Activated CD4-positive, alpha-beta T cell treated with anti-CD3 and anti-CD28 coated beads, Interleukin-2, amount 50 U/mL, for 4 hours (primary cell): ENCODE measurements at regions not wholly inside any gene's neighbourhood (a gene's known extent, or its start where the extent isn't known, plus 50 kb on each side); places are given as distances from the start of the nearest gene placed in this dataset.
"Not testable (repeated sequence)": the region's sequence is repeated elsewhere in the genome, so short reads cannot be mapped to it uniquely, and the experiment has no call there.

Experiments used
- DNase-seq, 2 experiments: peaks; one replicate each; pipeline ENCODE4 v3.0.0-alpha.2; 2020

- peak; percentile 75 to 81 for DNase-seq
Observed at GRCh38 chr7:66413379-66414114, 208.4 kb downstream of the TPST1 start.

GRCh38 chr7:66415659-66416265, 210.6 kb downstream of the TPST1 start:
- DNase-seq = no peak

DNA sequence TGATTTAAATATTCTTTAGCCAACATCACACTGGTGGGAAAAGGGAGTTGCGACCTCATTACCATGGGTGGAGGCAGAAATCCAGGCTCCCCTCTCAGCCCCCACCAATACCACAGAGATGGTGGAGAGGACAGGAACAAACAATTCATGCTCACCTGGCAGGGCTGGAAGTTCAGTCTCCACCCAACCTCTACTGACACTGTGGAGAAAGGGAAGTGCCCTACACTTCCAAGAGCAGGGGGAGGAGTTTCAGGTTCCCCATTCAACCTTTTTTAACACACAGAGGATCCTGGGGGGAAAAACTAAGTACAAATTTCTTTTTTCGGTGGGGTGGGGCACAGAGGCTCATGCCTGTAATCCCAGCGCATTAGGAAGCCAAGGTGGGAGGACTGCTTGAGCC, 210.1 kb upstream of the KCTD7 start:
- DNase-seq = no peak

- no peak for DNase-seq
Observed at GRCh38 chr7:66419210-66419609, 209.5 kb upstream of the KCTD7 start.

GRCh38 chr7:66421830-66422475, 206.7 kb upstream of the KCTD7 start:
- DNase-seq = no peak

DNA sequence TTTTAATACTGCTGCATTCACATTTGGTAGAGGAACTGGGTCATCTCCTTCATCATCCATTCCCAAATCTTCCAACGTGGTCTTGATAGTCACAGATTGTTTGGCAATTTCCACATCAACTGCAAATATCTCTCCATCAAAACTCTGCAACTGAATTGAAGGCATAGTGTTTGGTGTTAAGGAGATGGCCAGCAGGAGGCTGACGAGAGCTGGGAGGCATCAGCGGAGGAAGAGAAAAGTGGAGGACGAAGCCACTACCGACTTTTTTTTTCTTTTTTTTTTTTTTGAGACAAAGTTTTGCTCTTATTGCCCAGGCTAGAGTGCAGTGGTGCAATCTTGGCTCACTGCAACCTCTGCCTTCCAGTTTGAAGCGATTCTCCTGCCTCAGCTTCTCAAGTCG, 205.0 kb upstream of the KCTD7 start:
- no peak for DNase-seq

DNA sequence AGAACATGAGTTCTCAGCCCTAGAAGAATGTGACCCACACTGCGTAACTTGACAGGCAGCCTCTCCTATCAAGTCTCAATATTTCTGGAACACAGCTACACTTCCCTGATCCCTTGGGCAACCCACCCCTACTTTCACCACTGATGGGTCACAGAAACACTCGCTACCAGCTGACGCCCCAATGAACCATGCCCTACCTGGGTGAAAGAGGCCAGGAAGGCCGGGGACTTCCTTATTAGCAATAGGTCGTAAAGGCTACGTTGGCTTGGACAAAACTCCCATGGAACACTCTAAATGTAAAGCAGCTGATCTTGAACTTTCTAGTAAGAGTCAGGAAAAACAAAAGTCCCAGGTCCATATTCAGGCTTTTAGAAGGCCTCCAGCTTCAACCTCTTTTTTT, 202.3 kb upstream of the KCTD7 start:
- DNase-seq = no peak

- no peak for DNase-seq
Observed at GRCh38 chr7:66426996-66427395, 201.7 kb upstream of the KCTD7 start.

GRCh38 chr7:66427956-66428355, 200.7 kb upstream of the KCTD7 start:
- DNase-seq = no peak

GRCh38 chr7:66429498-66430163, 199.1 kb upstream of the KCTD7 start:
- no peak for DNase-seq

DNA sequence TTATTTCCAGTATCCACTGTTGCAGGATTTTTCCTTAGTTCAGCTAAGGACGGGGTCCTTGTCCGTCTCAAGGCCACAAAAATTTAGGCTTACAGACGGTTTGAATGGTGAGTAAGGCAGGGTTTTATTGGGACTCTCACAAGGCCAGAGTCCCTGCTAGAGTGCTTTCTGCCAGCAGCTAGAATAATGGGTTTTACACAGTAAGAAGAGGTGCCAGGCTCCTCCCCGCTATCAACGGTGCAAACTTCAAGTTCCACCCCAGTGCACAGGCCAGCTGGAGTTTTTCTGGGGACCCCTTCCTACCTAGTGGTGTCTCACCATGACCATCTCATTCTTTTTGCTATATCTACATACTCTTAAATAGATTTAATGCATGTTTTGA, 198.5 kb upstream of the KCTD7 start:
- DNase-seq = no peak

GRCh38 chr7:66438703-66439405, 189.8 kb upstream of the KCTD7 start:
- DNase-seq = not testable (repeated sequence)

DNA sequence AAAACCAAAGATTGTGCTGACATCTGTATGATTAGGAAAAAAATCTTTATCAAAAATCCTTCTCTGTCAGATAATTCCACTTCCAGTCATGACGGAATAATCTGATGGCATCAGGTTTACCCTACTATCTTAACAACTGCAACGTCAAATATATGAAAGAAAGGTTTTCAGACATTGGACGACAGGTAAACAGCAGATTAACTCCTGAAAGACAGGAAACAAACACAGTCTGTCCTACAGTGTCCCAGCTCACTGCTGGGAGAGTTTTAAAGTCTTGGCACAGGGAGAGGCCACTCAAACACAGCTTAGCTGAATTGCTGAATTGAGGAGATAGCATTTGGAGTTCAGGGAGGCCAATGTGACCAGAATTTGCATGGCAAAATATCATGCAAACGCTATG, 186.3 kb upstream of the KCTD7 start:
- DNase-seq = no peak

DNA sequence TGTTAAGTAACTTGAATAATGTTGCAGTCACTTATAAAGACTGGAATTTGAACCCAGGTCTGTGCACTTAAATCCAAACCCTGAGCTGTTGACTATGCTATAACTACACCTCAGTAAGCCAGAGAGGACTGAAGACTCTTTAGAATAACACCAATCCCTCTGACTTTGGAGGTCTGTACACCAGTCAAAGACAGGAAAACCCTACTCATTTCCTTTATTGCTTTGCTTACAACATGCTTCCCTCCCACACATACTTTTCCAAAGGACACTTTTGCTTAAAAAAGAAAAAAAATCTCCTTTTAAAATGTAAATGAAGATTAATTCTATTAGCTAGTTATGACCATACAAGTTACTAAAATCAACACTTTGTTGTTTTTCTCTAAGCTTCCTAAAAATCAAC, 184.7 kb upstream of the KCTD7 start:
- DNase-seq = no peak

DNA sequence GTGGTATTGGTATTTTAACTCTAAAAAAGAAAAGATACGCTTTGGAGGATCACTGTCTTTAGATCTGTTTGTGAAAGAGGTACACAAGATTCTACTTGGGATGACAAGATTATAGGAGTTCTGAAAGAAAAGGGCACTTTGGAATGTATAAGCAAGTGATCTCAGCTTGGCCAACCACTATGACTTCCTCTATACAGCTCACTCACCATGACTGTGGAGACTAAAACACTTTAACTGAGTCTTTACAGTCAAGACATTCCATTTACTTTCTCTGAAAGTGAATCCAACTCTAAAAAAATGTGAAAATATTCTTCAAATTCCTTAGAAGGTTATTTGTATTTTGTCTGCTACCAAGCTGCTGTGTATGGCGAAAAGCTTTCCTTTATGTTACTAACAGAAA, 181.7 kb upstream of the KCTD7 start:
- DNase-seq = not testable (repeated sequence)

GRCh38 chr7:66450814-66451213, 177.9 kb upstream of the KCTD7 start:
- DNase-seq = not testable (repeated sequence)

- not testable (repeated sequence) for DNase-seq
Observed at GRCh38 chr7:66451713-66452112, 177.0 kb upstream of the KCTD7 start.

DNA sequence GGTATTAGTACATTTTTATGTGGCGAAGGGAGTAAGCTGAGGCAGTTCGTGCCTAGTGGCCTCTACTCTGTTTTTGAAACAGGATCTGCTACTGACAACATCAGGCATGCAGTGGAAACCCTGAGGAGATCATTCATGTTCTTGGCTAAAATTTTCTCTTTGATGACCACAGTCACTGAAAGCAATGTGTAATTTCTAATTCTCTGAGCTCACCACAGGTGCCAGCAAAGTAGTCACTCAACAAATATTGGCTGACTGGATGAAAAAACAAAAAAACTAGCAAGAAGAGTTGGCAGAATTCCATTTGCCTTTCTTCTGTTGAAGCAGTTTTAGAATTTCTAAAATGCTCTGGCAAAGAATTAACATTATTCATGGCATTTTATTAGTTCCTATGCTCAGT, 176.5 kb upstream of the KCTD7 start:
- DNase-seq = no peak

- DNase-seq = no peak
Observed at GRCh38 chr7:66453340-66453739, 175.3 kb upstream of the KCTD7 start.

DNA sequence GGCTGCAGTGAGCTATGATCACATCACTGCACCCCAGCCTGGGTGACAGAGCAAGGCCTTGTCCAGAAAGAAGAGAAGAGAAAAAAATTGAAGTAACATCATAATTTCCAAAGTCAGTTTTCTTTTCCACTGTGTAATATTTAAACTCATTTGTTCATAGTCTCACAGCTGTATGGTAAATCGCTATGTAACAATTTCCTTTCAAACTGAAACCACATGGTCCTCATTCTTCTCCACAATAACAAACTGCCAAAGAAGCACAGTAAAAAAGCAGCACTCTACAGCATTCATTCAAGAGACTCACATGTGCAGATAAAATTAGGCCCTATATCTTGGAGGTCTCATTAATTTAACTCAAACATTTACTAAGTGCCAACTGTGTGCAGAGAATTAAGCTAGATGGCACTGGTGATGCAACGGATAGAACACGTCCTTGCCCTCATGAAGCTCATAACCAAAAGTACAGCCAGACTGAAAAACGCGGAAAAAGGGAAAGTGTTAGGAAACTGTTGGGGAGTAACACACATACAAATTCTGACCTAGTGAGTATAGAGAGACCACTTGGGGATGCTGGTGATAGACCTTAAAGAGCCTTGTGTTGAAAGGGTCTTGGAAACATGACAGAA, 174.0 kb upstream of the KCTD7 start:
- no peak for DNase-seq

DNA sequence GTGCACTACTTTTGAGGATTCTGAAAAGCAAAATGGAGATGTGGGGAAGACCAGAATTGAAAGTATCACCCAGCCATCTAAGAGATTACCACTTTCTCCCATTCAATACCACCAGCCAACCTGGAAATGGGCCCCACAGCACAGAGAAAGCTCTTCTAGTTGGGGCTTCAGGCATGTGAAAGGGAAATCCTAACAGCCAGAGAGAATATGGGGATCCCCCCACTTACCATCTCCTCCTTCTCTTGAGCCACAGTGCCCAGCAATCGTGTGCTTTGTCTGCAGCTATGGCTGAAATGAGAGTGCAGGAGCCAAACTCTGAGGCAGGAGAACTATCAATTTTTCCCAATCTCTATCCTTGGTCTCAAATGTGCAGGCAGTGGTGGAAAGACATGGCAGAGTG, 173.2 kb upstream of the KCTD7 start:
- DNase-seq = not testable (repeated sequence)

DNA sequence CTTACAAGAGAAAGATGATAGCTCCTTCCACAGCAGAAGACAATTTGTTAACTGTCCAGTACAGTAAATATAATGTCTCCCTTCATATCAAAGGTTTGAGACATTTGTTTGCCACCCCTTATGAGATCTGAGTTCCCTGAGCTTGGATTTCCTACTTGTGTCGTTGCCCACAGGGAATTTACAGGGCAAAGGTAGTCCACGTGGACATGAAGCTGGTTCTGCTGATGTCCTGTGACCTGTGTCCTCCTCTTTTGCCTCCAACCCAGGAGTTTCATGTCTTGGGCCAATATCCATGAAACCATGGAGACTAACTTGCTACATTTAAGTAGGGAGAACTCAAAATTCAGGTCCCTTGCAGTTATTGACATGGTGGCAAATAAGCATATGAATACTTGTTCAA, 172.2 kb upstream of the KCTD7 start:
- DNase-seq = not testable (repeated sequence)

DNA sequence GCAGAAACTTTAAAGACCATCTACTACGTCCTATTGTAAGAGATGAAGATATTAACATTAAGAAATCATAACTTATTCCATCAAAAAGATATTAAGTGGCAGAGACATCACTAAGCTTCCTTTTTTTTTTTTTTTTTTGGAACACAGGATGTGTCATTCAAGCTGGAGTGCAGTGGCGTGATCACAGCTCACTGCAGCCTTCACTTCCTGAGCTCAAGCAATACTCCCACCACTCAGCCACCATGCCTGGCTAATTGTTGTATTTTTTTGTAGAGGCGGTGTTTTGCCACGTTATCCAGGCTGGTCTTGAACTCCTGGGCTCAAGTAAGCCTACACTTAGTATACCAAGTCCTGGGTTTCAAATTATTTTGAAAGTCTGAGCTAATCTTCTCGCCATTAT, 169.7 kb upstream of the KCTD7 start:
- DNase-seq = not testable (repeated sequence)
